Esophagus squamous epithelium (tissue), 5 donors: ENCODE measurements at regions not wholly inside any gene's neighbourhood (a gene's known extent, or its start where the extent isn't known, plus 50 kb on each side); places are given as distances from the start of the nearest gene placed in this dataset.

ENCODE experiments used
- DNase-seq: peaks from one replicate; lab custom pipeline; 2025; lab: John Stamatoyannopoulos, UW
- H3K27ac ChIP-seq, 4 donors: fragments of 200-600 bp; sonication (generic); one replicate each; pipeline ENCODE4 v1.5.1; 2016 to 2019; ENCODE audit warnings: mild to moderate bottlenecking in 1 of 4
- H3K27me3 ChIP-seq, 4 donors: fragments of 200-600 bp; sonication (generic); 1 replicate in 3 of 4; 2 replicates in 1 of 4; pipeline versions ENCODE4 v1.5.1 to v1.6.0; 2017 to 2021; ENCODE audit warnings: antibody characterized with exemption in 1 of 4
- H3K36me3 ChIP-seq, 3 donors: fragments of 200-600 bp; sonication (generic); one replicate each; pipeline ENCODE4 v1.5.1; 2016 to 2019
- H3K4me1 ChIP-seq, 3 donors: fragments of 200-600 bp; sonication (generic); one replicate each; pipeline ENCODE4 v1.5.1; 2017 to 2019
- H3K4me3 ChIP-seq, 4 donors: fragments of 200-600 bp; sonication (generic); 1 replicate in 3 of 4; 2 replicates in 1 of 4; pipeline ENCODE4 v1.5.1; 2016 to 2019; ENCODE audit warnings: mild to moderate bottlenecking in 2 of 4, moderate library complexity in 1 of 4
- H3K9me3 ChIP-seq, 3 donors: fragments of 200-600 bp; sonication (generic); one replicate each; pipeline ENCODE4 v1.5.1; 2016 to 2019
- CTCF ChIP-seq, 6 experiments: fragments of 450-650 bp in 4 of 6; fragments of 200-600 bp in 2 of 6; sonication (generic) in 2 of 6; IDR thresholded peaks; one replicate each; pipeline ENCODE4 v1.5.1; 2016 to 2019; ENCODE audit warnings: antibody characterized with exemption in 6 of 6, mild to moderate bottlenecking in 4 of 6, moderate library complexity in 4 of 6
- POLR2A ChIP-seq, 4 donors: fragments of 450-650 bp; IDR thresholded peaks; one replicate each; pipeline ENCODE4 v1.6.1; 2017; ENCODE audit warnings: antibody characterized with exemption in 4 of 4, mild to moderate bottlenecking in 4 of 4, moderate library complexity in 3 of 4
- WGBS, 2 donors: methylation state at CpG; one replicate each; pipeline ENCODE4 v1.1.5; 2018; 5-methylcytosine and 5-hydroxymethylcytosine counted together
- intact Hi-C: fragments of 100-400 bp; cut with DNase I; formaldehyde crosslinking; loops from one replicate; pipeline ENCODE4 v1.15.0; 2022
- donor health status: DM: yes; HTN: yes; CAD: no.

DNA sequence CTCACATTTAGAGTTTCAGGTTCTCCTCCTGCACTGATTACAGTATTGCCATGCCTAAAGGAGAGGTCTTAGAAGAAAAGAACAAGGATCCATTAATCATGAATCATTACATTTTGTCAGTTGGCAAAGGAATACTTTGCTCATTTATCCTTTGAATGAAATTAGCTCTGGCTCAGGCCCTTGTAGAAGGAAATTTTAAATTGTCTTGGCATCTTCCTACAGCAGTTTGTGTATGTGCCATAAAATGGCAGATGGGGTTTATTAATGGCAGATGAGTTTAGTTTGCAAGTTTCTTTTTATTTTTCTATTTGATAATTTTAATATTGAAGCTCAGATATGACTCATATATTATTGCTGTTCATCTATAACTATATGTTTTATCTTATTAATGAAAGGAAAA lies 181.2 kb upstream of the EPHA3 start:
- intact Hi-C loops: no loop called here
- DNase-seq: no peak

GRCh38 chr3:88930611-88931010 lies 176.8 kb upstream of the EPHA3 start:
- intact Hi-C loops: no loop called here
- Histone ChIP-seq H3K36me3 (no peaks in the 10 kb centered on the region), H3K4me1 (no peaks in the 10 kb centered on the region), H3K27me3 (no peaks in the 10 kb centered on the region), H3K4me3 (no peak overlapping the region), H3K9me3 (no peaks in the 10 kb centered on the region), H3K27ac (no peak overlapping the region)
- WGBS, 2 donors: 65 to 77% methylated on average over 1 of the region's 1 CpG
- DNase-seq: no peak
- TF ChIP-seq CTCF (IDR thresholded peaks at IDR 0.05) (no peak), POLR2A (IDR thresholded peaks at IDR 0.05) (no peak)

More for the DNA sequence above, 181.2 kb upstream of the EPHA3 start:
- no peak for TF ChIP-seq POLR2A (IDR thresholded peaks at IDR 0.05)
- no peak for TF ChIP-seq CTCF (IDR thresholded peaks at IDR 0.05)
- H3K36me3 ChIP-seq: no peaks in the 10 kb centered on the region
- H3K27me3 ChIP-seq: no peaks in the 10 kb centered on the region
- H3K9me3 ChIP-seq: no peaks in the 10 kb centered on the region
- no peak overlapping the region for H3K27ac ChIP-seq
- H3K4me1 ChIP-seq: no peaks in the 10 kb centered on the region
- H3K4me3 ChIP-seq: no peak overlapping the region

- H3K4me1 ChIP-seq: no peaks in the 10 kb centered on the region
- no peaks in the 10 kb centered on the region for H3K27me3 ChIP-seq
- H3K27ac ChIP-seq: no peak overlapping the region
- intact Hi-C loops: no loop called here
- no peak overlapping the region for H3K4me3 ChIP-seq
- 52 to 58% methylated on average over 3 of the region's 3 CpGs for WGBS, 2 donors
- no peak for DNase-seq
- no peaks in the 10 kb centered on the region for H3K36me3 ChIP-seq
- H3K9me3 ChIP-seq: no peaks in the 10 kb centered on the region
- TF ChIP-seq POLR2A (IDR thresholded peaks at IDR 0.05): no peak
- TF ChIP-seq CTCF (IDR thresholded peaks at IDR 0.05): no peak
Measured at GRCh38 chr3:88936831-88937230, 170.6 kb upstream of the EPHA3 start.

- Histone ChIP-seq H3K4me1 (no peaks in the 10 kb centered on the region), H3K27me3 (no peaks in the 10 kb centered on the region), H3K9me3 (no peaks in the 10 kb centered on the region), H3K36me3 (no peaks in the 10 kb centered on the region), H3K27ac (no peak overlapping the region), H3K4me3 (no peak overlapping the region)
- DNase-seq: no peak
- TF ChIP-seq POLR2A (IDR thresholded peaks at IDR 0.05) (no peak), CTCF (IDR thresholded peaks at IDR 0.05) (no peak)
- 69 to 74% methylated on average over 2 of the region's 2 CpGs for WGBS, 2 donors
- intact Hi-C loops: no loop called here
Measured at GRCh38 chr3:88940296-88940695, 167.1 kb upstream of the EPHA3 start.

- no peak for DNase-seq
- TF ChIP-seq POLR2A (IDR thresholded peaks at IDR 0.05) (no peak), CTCF (IDR thresholded peaks at IDR 0.05) (no peak)
- Histone ChIP-seq H3K27me3 (no peaks in the 10 kb centered on the region), H3K27ac (no peak overlapping the region), H3K9me3 (no peaks in the 10 kb centered on the region), H3K4me1 (no peaks in the 10 kb centered on the region), H3K36me3 (no peaks in the 10 kb centered on the region), H3K4me3 (no peak overlapping the region)
- WGBS, 2 donors: 79 to 81% methylated on average over 2 of the region's 2 CpGs
- intact Hi-C loops: no loop called here
Measured at GRCh38 chr3:88947013-88947412, 160.4 kb upstream of the EPHA3 start.
